Ramos (cell line): ENCODE measurements at regions not wholly inside any gene's neighbourhood (a gene's known extent, or its start where the extent isn't known, plus 50 kb on each side); places are given as distances from the start of the nearest gene placed in this dataset.

ENCODE experiments used
- in situ Hi-C: fragments of 300-500 bp; cut with MboI; formaldehyde crosslinking; loops from one replicate; pipeline ENCODE4 v1.14.3; 2022; ENCODE audit warnings: low sequenced_read_pairs; ENCODE audit not compliant: unreplicated experiment

DNA sequence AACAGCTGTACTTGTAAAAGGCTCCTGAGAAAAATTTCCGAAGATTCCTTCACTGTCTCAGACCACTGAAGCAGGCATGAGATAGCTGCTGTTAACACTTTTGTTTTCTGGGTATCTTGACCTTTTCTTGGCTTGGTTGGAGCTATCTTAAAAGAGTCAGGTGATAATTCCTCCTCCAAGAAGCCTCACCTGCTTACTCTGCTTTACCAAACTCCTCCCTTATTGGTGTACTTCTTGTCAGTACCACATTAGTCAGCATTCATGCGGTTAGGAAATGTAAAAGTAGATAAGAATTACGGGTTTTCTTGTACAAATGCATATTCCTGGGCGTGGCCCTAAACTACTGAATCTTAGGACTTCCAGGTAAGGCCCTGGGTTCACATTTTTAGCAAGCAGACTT, 489.8 kb upstream of the LARGE1 start:
- in situ Hi-C loops = loop anchor here (25.0 kb wide), 1 partner anchor 602 kb away; no protein-coding TSS in a partner anchor

GRCh38 chr22:34414467-34415440, 494.5 kb upstream of the LARGE1 start:
- in situ Hi-C loops = loop anchor here (25.0 kb wide), 1 partner anchor 598 kb away; no protein-coding TSS in a partner anchor

GRCh38 chr22:34416022-34416860, 496.0 kb upstream of the LARGE1 start:
- in situ Hi-C loops = loop anchor here (25.0 kb wide), 1 partner anchor 596 kb away; no protein-coding TSS in a partner anchor

GRCh38 chr22:34422948-34423347, 502.7 kb upstream of the LARGE1 start:
- in situ Hi-C loops = loop anchor here (25.0 kb wide), 1 partner anchor 589 kb away; no protein-coding TSS in a partner anchor

- in situ Hi-C loops = no loop called here
Observed at GRCh38 chr22:34427436-34427835, 507.2 kb upstream of the LARGE1 start.

- in situ Hi-C loops = no loop called here
Observed at GRCh38 chr22:34427841-34428240, 507.6 kb upstream of the LARGE1 start.

DNA sequence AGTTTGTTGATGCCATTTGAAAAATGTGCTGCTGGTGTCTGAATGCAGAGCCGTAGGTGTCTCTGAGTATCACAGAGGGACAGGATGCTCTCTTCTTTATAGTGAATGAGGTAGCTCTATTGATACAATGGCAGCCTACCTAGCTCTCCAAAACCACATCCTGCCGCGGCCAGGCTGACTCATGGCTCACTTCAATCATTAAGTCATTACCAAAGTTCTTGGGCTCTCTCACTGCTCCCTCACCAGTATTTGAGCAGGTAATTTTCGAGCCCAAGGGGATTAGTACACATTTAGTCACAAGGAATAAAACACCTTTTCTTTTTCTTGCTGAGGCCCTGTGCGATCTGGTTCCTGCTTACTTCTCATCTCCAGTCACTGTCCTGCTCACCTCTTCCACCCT, 509.0 kb upstream of the LARGE1 start:
- in situ Hi-C loops = no loop called here

GRCh38 chr22:34430386-34430785, 510.1 kb upstream of the LARGE1 start:
- in situ Hi-C loops = no loop called here

DNA sequence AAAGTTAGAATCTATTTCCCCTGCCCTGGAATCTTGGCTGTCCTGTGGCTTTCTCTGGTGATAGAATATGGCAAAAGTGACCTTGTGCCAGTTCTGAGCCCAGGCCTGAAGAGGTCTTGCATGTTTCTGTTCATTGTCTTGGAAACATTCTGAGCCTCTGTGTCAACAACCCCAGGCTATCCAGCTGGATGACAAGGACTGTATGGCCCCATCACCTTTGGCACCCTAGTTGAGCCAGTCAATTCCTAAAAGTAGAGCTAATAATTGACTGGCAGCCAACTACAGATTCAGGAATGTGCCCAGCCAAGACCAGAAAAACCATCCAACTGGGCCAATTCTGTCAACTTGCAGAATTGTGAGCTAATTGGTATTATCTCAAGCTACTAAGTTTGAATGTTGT, 514.1 kb upstream of the LARGE1 start:
- in situ Hi-C loops = no loop called here

DNA sequence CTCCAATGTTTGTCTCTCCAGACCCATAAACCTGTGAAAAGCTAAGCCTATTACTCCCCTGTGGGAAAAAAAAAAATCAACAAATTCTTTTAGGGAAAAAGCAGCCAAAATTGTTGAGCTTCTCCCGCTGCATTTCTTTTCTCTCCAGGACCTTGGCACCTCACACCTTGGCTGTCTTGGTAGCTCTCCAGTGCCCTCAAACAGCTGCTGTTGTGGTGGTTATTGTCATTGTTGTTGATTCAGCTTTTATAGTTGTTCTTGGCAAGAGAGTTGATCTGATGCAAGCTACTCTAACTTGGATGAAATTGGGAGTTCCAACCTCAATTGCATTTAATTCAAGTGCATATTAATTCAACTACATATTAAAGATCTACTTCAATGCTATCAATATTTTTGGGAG, 516.9 kb upstream of the LARGE1 start:
- in situ Hi-C loops = no loop called here

DNA sequence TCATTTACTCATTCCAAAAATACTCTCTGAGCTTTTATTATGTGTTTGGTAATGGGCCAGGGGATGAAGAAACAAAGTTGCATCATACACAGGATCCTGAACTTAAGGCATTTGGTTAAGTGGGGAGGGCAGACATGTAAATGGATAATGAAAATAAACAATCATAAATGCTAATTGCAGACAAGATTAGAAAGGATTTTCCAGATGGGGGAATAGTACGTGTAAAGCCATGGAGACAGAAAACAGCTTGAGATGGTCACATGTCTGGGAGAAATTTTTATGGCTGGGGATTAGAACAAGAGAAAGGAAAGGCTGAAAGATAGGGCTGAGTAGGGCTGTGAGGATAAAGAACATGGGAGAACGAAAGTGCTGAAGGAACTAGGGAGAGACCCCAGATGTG, 534.3 kb upstream of the LARGE1 start:
- in situ Hi-C loops = no loop called here

GRCh38 chr22:34462795-34463194, 542.5 kb upstream of the LARGE1 start:
- in situ Hi-C loops = no loop called here

DNA sequence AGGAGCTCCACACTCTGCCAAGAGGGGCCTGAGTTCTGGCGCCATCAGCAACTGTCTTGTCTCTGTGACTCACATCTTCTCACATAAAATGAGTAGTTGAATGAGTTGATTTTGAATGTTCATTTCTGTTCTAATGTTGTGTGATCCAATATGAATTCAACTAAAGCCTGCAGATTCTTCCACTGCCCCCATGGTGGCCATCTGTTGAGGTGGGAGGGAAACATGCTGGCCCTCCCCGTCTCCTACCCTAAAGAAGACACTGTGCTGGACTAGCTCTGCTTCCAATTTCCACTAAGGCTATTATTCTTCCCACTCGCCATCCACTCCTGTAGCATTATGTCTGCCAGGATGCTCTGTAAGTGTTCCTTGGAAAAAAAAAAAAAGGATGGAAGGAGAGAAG, 555.6 kb upstream of the LARGE1 start:
- in situ Hi-C loops = no loop called here

GRCh38 chr22:34476762-34477161, 556.5 kb upstream of the LARGE1 start:
- in situ Hi-C loops = no loop called here

DNA sequence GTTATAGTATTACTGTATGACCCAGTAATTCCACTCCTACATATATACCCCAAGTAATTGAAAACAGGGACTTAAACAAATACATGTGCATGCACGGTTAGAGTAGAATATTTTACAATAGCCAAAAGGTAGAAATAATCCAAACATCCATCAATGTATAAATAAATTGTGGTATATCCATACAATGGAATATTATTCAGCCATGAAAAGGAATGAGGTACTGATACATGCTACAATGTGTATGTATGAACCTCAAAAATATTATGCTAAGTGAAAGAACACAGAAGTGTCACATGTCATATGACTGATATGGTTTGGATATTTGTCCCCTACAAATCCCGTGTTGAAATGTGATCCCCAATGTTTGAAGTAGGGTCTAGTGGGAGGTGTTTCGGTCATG, 560.8 kb upstream of the LARGE1 start:
- in situ Hi-C loops = no loop called here

DNA sequence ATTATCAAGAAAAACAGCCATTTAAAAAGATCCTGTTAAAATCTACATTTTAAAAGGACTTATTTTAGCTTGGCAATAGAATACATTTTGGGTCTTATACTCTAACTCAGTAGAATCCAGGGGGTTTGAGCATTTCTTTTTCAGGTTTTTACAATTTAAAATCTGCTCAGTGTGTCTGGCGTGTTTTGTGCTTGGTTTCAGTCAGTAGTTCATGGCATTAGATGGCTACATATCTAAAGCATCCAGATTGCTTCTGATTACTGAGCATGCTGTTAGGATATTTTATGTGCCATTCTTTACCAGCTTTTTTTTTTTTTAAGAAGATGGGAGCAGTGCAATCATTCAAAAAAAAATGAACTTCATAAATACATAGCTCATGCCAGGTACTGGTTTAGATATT, 566.1 kb upstream of the LARGE1 start:
- in situ Hi-C loops = no loop called here

- in situ Hi-C loops = no loop called here
Observed at GRCh38 chr22:34489861-34490260, 569.6 kb upstream of the LARGE1 start.

- in situ Hi-C loops = no loop called here
Observed at GRCh38 chr22:34490886-34491285, 570.6 kb upstream of the LARGE1 start.

GRCh38 chr22:34493486-34493885, 572.5 kb upstream of the ISX start:
- in situ Hi-C loops = no loop called here

GRCh38 chr22:34501366-34501965, 564.5 kb upstream of the ISX start:
- in situ Hi-C loops = no loop called here
